ENCODE measurements at regions not wholly inside any gene's neighbourhood (a gene's known extent, or its start where the extent isn't known, plus 50 kb on each side); places are given as distances from the start of the nearest gene placed in this dataset.

GRCh38 chr3:86464180-86464579 is 526.8 kb downstream of the VGLL3 start:
- no peak overlapping the region for H3K27ac ChIP-seq
- no peak for TF ChIP-seq CTCF (conservative IDR thresholded peaks at IDR 0.05)

- H3K27ac ChIP-seq: no peak overlapping the region
- no peak for TF ChIP-seq CTCF (conservative IDR thresholded peaks at IDR 0.05)
Measured at GRCh38 chr3:86451749-86452148, 539.2 kb downstream of the VGLL3 start.

- no peak overlapping the region for H3K27ac ChIP-seq
- no peak for TF ChIP-seq CTCF (conservative IDR thresholded peaks at IDR 0.05)
Measured at GRCh38 chr3:86438544-86438943, 552.4 kb downstream of the VGLL3 start.

GRCh38 chr3:86427343-86427742 is 563.6 kb downstream of the VGLL3 start:
- TF ChIP-seq CTCF (conservative IDR thresholded peaks at IDR 0.05): no peak
- H3K27ac ChIP-seq: no peak overlapping the region

GRCh38 chr3:86420990-86421739 is 569.8 kb downstream of the VGLL3 start:
- no peak for TF ChIP-seq CTCF (conservative IDR thresholded peaks at IDR 0.05)
- no peak overlapping the region for H3K27ac ChIP-seq

- no peak overlapping the region for H3K27ac ChIP-seq
- no peak for TF ChIP-seq CTCF (conservative IDR thresholded peaks at IDR 0.05)
Measured at GRCh38 chr3:86418861-86419260, 572.1 kb downstream of the VGLL3 start.

GRCh38 chr3:86416334-86416733 is 574.6 kb downstream of the VGLL3 start:
- no peak for TF ChIP-seq CTCF (conservative IDR thresholded peaks at IDR 0.05)
- H3K27ac ChIP-seq: no peak overlapping the region
